ENCODE measurements at regions not wholly inside any gene's neighbourhood (a gene's known extent, or its start where the extent isn't known, plus 50 kb on each side); places are given as distances from the start of the nearest gene placed in this dataset.
A peak's percentile ranks its signal among the peaks of the same experiment; 100 is the strongest.

DNA sequence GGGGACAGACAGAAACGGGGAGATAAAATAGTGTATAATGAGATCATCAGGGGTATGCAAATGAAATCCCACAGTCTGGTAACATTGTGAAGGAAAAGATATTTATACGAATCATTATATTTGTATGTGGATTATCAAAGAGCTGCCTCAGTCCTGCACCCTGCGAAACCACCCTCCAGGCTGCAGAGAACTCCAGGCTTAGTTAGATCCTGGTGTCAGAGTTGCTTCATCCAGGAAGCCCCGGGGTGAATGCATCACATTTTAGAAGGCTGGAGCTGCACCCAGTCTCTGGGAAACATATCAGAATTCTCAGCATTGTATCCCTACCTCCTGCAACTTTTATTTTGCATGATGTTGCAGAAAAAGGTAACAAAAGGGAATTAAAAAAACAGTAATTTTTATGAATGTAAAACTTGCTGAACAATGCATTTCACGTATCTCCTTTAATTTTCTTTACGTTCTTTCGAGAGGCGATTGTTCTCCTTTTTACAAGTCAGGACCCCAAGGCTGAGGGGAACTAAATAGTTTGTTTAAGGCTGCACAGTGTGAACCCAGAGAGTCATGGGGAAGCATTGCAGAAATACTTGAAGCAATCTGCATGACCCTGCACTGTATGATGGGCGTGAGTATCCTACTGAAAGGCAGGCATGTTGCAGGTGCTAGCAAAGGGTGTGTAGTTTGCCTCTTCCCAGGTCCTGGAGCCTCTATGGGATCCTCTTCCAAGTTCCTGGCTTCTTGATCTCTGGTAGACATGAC lies 299.5 kb upstream of the CLNK start:
- no peak for DNase-seq

DNA sequence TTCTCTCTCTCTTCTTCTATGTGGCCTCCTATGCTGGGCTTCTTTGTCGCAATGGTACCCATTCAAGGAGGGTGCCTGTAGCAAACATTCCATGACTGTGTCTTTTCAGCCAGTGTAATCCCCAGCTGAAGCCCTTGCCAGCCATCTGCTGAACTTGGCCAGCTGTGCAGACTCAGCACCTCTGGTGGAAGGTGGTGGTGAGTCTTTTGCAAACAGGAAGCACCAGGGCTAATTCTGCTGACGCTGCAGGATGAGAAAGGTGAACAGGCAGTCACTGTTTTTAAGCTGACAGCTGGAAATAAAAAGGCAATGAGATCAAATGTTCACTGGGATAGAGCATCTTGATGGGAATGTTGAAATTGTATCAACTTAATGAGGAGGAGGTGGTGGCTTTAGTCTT lies 298.7 kb upstream of the CLNK start:
- DNase-seq: no peak

DNA sequence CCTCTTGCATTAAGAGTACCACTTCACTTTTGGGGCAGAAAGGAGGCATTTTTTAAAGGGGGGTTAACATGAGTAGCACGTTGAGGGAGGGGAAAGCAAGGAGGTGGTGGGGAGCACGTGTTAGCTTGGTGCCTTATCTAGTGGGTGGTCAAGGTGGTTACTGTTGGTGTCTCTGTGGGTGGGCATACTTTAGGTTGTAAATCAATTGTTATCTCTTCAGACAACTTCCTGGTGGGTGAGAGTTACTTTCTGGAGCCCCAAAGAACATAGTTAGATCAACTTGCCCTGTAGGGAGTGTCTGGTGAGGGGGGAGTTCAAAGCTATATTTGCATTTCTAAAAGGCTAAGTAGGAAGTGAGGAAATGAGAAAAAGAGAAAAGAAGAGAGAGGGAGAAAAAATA lies 297.7 kb upstream of the CLNK start:
- DNase-seq: no peak

DNA sequence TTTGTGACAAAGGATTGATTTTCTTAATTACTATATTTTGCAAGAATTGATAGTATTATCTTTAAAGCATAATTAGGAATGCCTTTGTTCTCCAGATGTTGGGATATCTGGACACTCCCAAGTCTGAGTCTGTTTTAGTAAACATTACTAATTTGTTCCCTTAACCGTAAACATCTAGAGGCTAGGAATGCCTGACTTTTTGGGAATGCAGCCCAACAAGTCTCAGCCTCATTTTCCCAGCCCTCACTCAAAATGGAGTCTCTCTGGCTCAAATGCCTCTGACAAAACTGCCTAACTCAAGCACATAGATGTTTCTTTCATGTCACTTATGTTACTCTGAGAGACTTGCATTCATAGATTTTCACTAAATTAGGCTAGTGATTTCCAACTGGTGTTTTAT lies 297.0 kb upstream of the CLNK start:
- no peak for DNase-seq

DNA sequence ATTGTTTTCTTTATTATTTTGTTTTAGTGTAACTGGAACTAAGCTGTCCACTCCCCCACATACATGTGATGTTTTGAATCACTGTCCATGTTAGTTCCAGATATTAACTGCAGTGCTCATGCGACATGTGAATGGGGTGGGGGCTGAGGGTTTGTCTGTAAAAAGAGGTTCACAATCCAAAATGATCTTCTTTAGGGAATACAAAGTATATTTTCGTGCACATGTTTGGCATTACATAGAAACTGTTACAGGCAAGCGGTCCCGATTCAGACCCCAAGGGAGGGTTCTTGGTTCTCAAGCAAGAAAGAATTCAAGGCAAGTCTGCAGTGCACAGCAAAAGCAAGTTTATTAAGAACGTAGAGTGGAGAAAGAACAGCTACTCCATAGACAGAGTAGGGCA lies 296.5 kb upstream of the CLNK start:
- DNase-seq: no peak

DNA sequence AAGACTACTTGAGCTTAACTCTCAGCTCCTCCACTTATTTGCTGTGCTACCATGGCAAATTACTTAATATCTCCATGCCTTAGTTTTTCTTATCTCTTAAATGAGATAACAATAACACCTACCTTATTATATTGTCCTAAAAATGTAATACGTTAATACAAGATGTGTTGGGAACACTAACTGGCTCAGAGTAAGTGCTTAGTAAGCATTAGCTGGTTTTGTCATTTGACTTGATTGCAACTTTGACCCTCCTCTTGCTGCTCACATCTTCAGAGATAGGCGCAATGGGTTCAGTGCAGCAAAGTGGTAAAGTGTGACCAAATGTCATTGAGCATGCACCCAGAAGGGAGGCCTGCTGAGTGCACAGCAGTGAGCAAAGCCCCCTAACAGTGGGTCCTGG lies 294.5 kb upstream of the CLNK start:
- DNase-seq: no peak

DNA sequence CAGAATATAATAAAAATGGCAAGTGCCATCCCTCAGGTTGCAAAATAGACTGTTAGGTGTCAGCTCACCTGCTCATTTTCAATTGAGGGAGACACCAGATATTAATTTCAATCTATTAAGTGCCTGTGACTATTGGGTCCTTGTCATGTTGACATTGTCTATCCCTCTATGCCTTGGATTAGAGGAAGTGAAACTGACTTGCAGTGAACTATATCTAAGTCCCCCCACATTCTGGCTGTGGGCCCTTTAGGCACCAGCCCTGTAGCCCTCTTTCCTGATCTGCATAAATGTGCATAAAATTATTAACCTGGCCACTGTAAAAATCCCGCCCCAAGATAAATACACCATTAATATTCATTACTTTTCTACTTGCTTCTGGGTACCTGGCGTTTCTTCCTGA lies 293.0 kb upstream of the CLNK start:
- DNase-seq: no peak

DNA sequence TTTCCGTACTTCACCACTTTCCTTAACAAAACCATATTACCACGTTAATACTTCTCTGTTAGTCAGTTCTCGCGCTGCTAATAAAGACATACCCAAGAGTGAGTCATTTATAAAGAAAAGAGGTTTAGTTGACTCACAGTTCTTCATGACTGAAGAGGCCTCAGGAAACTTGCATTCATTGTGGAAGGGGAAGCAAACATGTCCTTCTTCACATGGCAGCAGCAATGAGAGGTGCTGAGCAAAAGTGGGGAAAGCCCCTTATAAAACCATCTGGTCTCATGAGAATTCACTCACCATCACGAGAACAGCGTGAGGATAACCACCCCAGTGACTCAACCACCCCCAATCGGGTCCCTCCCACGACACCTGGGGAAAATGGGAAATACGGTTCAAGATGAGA lies 289.8 kb upstream of the CLNK start:
- DNase-seq: no peak

DNA sequence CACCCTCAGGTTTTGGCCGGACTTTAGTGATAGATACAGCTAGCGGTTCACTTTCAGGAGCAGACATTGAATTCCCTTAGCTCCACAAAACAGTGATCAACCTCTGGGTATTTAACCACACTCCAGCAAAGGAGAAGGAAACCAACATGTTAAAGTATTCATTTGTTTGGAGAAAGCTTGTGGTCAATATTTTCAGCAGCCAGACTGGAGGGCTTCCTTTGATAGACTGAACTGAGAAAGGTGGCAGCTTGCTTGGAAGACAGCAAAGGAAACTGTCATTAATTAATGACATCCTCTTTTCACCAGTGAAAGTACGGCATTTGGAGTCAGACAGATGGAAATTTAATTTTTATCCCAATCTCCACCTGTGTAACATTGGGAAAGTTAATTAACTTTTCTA lies 289.1 kb upstream of the CLNK start:
- DNase-seq: no peak

DNA sequence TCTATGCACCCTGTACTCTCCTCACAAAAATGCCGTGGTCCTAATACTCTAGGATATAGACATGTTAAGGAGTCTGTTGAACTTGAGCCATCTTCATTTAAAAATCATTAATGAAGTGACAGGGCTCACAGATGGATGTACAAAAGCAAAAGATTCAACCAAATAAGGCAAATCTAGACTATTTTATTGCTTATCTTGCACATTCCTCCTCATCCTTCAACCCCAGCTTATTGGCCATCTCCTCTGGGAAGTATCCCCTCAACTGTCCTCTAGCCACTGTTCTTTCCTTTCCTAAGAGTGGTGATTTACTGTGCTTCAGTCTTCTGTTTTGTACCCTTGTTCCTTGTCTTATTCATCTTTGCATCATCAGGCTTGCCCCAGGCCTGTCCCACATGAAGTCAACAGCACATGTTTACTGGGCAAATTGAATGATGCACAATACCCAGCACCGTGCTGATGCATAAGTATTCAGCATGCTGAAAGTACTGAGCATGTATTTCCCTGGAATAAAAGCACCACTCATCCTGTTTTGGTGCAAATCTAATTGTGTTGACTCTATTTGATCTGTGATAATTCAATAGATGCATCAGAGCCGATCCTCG lies 287.3 kb upstream of the CLNK start:
- DNase-seq: no peak

DNA sequence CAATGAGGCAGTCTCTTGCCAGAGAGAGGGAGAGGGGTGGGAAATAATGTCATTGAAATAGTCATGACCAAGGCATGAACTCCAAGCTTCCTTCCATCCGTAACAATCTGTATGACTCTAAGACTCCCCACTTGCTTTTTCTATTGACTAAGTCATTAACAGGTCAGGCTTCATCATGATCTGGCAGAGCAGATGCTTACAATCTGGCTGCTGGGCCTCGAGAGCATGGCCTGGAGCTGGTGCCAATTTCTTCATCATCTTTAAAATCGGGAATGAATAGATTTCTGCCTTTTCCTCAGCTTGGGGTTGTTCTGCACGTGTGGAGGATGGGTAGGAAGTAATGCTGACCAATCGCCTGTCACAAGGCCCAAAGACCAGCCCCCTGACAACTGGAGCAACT lies 280.6 kb upstream of the CLNK start:
- DNase-seq: no peak

DNA sequence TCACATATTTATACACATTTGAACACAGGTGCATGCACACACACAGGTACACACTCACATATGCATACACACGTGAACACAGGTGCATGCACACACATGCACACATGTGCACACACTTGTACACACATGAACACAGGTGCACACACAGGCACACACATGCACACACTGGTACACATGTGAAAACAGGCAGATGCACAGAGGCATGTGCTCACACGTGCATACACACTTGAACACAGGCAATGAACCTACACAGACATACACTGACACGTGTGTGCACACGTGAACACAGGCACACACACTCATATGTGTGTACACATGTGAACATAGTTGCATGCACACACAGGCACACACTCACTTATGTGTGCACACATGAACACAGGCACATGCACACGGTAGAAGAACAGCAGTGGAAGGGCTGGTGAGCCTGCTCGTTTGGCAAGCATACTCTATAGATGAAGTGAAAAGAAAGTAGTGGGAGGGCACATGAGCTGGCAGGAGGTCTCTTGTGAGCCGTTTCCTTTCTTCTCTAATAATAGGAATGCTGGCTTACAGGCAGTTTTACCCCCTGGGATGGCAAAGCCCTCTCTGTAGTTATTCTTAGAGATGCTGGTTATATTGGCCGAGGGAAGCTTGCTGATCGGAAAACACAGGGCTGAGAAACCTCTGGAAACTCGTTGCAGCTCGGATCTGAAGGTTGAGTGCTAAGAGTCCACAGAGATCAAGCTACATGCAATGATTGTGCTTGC lies 279.6 kb upstream of the CLNK start:
- no peak for DNase-seq

DNA sequence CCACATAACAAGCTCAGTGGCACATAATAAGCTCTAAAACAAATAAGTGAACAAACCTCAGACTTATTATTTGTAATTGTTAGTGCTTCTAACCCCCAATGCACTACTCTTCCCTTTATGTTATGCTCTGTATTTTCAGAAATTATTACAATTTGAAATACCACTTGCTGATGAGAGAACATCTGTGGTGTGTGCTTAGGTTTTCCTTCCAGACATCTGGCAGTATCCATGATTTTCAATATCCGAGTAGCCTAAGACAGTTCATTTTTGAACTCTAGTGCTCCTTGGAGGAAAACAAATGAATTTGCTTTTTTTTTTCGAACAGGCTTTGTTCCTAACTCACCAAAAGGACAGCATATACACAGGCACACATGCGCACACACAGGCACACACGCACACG lies 278.7 kb upstream of the CLNK start:
- no peak for DNase-seq

DNA sequence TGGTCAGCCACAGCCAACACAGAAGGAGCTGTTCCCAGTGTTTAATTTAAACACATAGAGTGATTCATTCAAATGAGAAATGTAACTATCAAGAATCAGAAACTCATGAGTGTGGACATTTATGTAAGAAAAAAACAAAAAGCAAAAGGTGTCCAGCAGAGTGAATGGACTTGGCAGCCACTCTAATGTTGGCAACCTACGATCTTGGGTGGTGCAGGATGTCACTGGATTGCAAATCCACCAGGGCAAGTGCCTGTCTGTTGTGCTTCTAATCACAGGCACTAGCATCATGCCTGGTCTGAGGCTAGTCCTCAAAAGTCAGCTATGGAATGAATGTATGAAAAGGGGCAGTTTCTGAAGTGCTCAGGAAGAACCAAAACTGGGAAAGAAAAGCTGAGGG lies 277.7 kb upstream of the CLNK start:
- DNase-seq: no peak

DNA sequence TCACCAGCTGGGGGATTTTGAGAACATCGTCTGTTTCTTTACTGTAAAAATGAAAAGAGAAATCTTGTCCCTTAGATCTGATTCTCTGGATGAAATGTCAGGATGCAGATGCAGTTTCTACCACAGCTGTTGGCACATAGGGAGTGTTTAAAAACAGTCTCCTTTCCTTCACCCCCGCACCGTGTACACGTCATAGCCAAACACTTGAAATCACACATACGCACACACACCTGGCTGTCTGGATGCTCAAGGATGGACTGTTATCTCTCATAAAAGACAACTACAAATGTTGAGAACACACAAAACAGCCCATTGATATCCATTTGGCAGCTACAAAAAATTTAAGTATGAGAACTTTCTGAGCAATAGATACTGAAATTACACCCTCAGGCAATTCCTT lies 275.8 kb upstream of the CLNK start:
- peak in 1 of 58 donors; percentile 1 for DNase-seq

DNA sequence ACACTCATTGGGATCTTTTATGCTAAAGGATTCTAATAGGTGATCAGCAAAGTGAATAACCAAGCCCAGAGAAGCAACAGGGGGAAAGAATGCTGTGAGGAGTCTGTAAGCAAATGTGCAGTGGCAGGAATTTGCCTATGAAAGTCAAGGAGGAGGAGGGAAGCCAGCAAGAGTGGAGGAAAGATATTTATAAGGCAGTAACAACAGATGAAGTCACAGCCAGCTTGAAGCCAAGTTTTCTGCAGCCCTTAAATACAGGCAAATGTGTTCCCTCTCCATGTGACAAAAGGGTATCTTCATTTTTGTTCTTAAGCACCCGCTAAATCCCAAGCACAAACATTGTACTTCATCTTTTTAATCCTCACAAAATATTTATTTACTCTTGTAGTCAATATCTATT lies 275.0 kb upstream of the CLNK start:
- DNase-seq: peak in 4 of 58 donors; percentile 2 to 36 (median 26)

DNA sequence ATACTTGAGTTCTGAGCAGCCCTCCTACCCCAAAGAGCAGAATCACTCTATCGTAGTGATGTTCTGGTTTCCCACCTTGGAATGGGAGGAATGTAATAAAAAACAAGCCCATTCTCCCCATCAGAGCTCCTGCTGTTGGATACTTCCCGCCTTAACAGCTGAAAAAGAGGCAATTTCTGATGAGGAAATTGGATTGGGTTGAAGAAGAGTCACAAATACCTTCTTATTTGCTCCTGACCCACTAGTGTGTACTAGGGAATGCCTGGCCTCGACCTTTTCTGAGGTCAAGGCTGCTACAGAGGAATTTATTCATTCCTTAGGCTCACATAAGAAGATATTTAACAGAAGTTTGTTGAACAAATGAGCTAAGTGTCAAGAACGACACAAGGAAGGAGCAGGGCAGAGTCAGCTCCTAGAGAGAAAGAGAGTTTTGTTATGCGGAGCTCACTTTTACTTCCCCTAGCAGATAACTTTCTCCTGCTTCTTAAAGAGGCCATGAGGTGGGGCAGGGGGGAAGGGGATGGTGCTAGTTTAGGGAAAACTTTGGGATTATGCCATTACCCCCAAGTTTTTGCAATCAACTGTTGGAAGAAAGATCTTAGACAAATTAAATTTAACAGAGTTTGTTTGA lies 273.8 kb upstream of the CLNK start:
- no peak for DNase-seq

DNA sequence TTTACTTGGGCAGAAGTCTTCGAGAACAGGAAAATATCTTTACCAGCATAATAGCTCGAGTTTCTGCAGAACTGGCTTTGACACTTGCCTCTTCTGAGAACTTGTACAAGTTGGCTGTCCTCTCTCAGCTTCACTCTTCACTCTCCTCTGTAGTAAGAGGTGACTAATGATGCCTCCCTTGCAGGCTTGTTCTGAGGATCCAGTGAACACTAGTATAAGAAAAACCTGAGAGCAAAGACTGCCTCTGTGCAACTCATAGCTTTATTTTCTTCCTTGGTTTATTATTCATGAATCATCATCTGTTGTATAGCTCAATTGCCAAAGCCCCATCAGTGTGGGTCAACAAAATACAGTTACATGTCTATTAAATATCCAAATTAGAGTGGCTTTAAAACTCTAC lies 266.7 kb upstream of the CLNK start:
- DNase-seq: no peak

DNA sequence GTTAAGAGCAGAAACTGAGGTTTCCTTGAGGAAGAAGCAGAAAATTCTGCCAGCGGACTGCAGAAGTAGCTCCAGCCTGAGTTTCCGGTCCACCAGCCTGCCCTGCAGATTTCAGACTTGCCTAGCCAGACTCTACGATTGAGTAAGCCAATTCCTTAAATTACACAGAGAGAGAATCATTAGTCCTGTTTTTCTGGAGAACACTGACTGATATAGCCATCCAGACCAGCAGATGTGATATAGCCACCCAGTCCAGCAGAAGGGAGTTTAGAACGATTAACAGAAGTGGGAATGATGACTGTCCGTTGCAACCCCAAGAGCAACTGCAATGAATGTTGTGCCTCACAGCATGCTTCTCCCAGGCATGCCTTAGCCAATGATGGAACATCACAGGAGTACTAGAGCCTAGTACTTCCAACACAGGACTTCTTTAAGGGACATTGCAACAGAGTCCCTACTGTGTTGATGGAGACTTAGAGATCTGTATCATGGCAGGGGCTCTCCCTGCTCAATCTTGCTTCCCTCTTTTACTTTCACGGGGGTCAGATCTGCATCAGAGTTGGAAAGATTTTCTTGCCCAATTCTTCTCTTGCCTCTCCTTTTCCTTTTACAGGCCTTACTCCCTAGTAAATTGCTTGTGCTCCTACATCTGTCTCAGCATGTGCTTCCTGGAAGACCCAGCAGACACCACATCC lies 264.6 kb upstream of the CLNK start:
- no peak for DNase-seq

DNA sequence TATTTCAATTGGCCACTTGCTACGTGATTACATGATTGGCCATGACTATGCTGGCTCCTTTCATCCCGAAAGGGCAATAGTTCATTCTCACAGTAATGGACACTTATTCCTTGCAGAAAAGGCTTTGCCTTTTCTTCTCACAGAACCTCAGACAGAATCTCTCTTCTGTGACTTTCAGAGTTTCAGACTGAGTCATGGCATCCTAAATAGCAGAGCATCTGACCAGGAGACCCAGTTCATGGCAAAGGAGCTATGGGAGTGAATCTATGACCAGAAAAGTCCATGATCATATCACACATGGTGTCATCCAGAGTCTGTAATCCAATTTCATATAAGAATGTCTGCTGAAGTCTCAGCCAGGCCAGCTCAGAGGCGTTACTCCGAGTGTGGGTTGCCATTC lies 263.3 kb upstream of the CLNK start:
- DNase-seq: no peak

DNA sequence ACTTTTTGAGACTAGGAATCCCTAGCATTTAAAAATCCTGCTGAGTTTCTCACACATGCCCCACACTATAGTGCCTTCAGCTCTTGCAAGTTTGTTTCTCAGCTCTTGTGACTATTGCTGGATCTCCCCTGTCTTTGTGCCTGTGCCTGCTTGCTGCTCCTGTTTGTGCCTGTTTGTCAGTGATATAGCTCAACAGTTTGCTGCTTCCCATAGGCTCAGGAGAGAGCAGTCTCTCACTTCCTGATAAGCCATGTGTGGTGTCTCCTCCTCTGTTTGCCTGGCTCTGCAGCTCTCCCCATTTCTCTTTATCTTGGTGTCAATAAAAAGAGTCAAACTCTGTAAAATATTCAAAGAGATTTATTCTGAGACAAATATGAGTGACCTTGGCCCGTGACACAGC lies 259.8 kb upstream of the CLNK start:
- DNase-seq: no peak

DNA sequence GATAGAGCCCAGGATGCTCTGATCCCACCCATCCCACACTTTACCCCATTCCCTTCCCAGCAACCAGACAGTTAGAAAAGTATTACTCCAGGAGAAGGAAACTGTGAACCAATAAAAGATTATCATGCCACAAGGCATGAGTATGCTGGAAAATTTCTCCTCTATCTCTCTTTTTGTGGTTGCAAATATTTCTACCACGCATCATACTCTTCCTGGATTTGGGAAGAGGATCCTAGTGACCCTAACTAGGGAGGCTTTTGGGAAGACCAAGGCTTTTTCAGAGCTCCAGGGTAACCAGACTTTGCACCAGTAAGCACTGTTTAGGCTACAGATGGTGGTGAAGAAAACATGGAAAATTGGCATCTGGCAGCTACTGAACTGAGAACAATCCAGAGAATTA lies 257.6 kb upstream of the CLNK start:
- DNase-seq: no peak

All from anterior cingulate cortex (tissue), 58 donors.